H1 (cell line): ENCODE measurements at regions not wholly inside any gene's neighbourhood (a gene's known extent, or its start where the extent isn't known, plus 50 kb on each side); places are given as distances from the start of the nearest gene placed in this dataset.

ENCODE experiments used
- CTCF ChIP-seq, 3 experiments: IDR thresholded peaks; 1 replicate in 2 of 3; 2 replicates in 1 of 3; pipeline versions ENCODE4 v1.5.1 to v1.6.1; 2011; ENCODE audit warnings: low read length in 3 of 3, mild to moderate bottlenecking in 3 of 3, inconsistent platforms in 2 of 3, low read depth in 1 of 3, moderate library complexity in 1 of 3; ENCODE audit not compliant: insufficient read depth in 1 of 3; ENCODE audit errors: control extremely low read depth in 1 of 3
- POLR2A ChIP-seq, 2 experiments: IDR thresholded peaks; 1 replicate in 1 of 2; 2 replicates in 1 of 2; pipeline ENCODE4 v1.6.1; 2011; ENCODE audit warnings: low read depth in 2 of 2, low read length in 2 of 2, mild to moderate bottlenecking in 2 of 2; ENCODE audit errors: control extremely low read depth in 1 of 2
- RAD21 ChIP-seq, 2 experiments: IDR thresholded peaks in 1 of 2; conservative IDR thresholded peaks in 1 of 2; 2 replicates each; pipeline ENCODE4 v1.6.1; 2011; ENCODE audit warnings: low read depth in 2 of 2, low read length in 2 of 2, improper control_type of control experiment in 1 of 2, inconsistent platforms in 1 of 2, mild to moderate bottlenecking in 1 of 2, moderate library complexity in 1 of 2

DNA sequence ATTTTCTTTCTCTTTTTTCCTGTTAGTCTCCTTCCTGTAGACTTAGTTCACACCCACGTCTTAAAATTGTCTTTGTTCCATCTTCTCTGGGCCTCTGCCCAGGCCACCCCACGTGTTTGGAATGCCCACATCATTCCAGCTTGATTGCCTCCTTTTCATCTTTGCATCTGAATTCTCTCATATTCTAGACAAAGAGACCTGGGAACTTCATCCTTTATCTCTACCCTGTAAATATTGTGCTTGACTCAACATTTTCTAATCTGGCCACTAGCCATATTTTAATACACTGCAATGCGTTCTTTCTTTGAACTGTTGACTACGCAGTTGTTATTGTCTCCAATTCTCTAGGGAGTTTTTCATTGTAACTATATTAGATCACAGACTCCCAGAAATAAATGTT is 187.5 kb upstream of the NRXN1 start:
- TF ChIP-seq RAD21 (IDR thresholded peaks at IDR 0.05 in 1 of 2, conservative IDR thresholded peaks at IDR 0.05 in 1 of 2; ENCODE audit: low read depth in 2 of 2, low read length in 2 of 2): no peak
- TF ChIP-seq CTCF (IDR thresholded peaks at IDR 0.05; ENCODE audit: control extremely low read depth in 1 of 3, insufficient read depth in 1 of 3, low read depth in 1 of 3, low read length in 3 of 3): no peak
- TF ChIP-seq POLR2A (IDR thresholded peaks at IDR 0.05; ENCODE audit: control extremely low read depth in 1 of 2, low read depth in 2 of 2, low read length in 2 of 2): no peak
